Colonic mucosa (tissue), 4 donors: ENCODE measurements at regions not wholly inside any gene's neighbourhood (a gene's known extent, or its start where the extent isn't known, plus 50 kb on each side); places are given as distances from the start of the nearest gene placed in this dataset.

Experiments
- DNase-seq: peaks from one replicate; pipeline ENCODE4 v3.0.0-alpha.2; 2020
- H3K27ac ChIP-seq: fragments of 200-600 bp; one replicate; pipeline ENCODE4 v1.8.0; 2021
- H3K27me3 ChIP-seq: fragments of 200-600 bp; one replicate; pipeline ENCODE4 v1.8.0; 2021
- H3K36me3 ChIP-seq: fragments of 200-600 bp; one replicate; pipeline ENCODE4 v1.8.0; 2021
- H3K4me1 ChIP-seq: fragments of 200-600 bp; one replicate; pipeline ENCODE4 v1.8.0; 2021; ENCODE audit warnings: mild to moderate bottlenecking
- H3K4me3 ChIP-seq: fragments of 200-600 bp; one replicate; pipeline ENCODE4 v1.8.0; 2021
- H3K9ac ChIP-seq, 2 donors: one replicate each; pipeline ENCODE4 v1.7.0; 2013; ENCODE audit warnings: control low read depth in 2 of 2, low read depth in 2 of 2, low read length in 2 of 2
- H3K9me3 ChIP-seq: fragments of 200-600 bp; one replicate; pipeline ENCODE4 v1.8.0; 2021
- CTCF ChIP-seq: fragments of 200-600 bp; IDR thresholded peaks from one replicate; pipeline ENCODE4 v1.8.0; 2022; ENCODE audit warnings: antibody characterized with exemption, mild to moderate bottlenecking
- intact Hi-C: fragments of 100-400 bp; cut with DNase I; formaldehyde crosslinking; loops from one replicate; pipeline ENCODE4 v1.14.1; 2022
- donor health status: healthy.
- donor health status: DM: no; HTN: no; CAD: no.
- donor health status: DM: no; HTN: no; CAD: no.

- no peak overlapping the region for H3K9ac ChIP-seq
- intact Hi-C loops, result no loop called here
- no peaks in the 10 kb centered on the region for H3K9me3 ChIP-seq
- H3K4me3 ChIP-seq, result no peak overlapping the region
- no peaks in the 10 kb centered on the region for H3K36me3 ChIP-seq
- H3K4me1 ChIP-seq, result no peaks in the 10 kb centered on the region
- TF ChIP-seq CTCF, result no peak
- peak overlapping the region; percentile 68 for H3K27ac ChIP-seq
- DNase-seq, result peak; percentile 49
- H3K27me3 ChIP-seq, result no peaks in the 10 kb centered on the region
These were observed 66.4 kb downstream of the TAC1 start for GRCh38 chr7:97798046-97799019.

- no peak for TF ChIP-seq CTCF
- Histone ChIP-seq H3K4me3 (no peak overlapping the region), H3K27ac (no peak overlapping the region), H3K9ac (no peak overlapping the region), H3K27me3 (no peaks in the 10 kb centered on the region), H3K36me3 (no peaks in the 10 kb centered on the region), H3K9me3 (no peaks in the 10 kb centered on the region), H3K4me1 (no peaks in the 10 kb centered on the region)
- intact Hi-C loops, result no loop called here
- DNase-seq, result no peak
These were observed 69.2 kb downstream of the TAC1 start for GRCh38 chr7:97801108-97801507.
